OCI-M2 (cell line): ENCODE measurements at regions not wholly inside any gene's neighbourhood (a gene's known extent, or its start where the extent isn't known, plus 50 kb on each side); places are given as distances from the start of the nearest gene placed in this dataset.
A peak's percentile ranks its signal among the peaks of the same experiment; 100 is the strongest.

ENCODE experiments used
- DNase-seq: peaks from one replicate; lab custom pipeline; 2025; ENCODE audit not compliant: unreplicated experiment; lab: John Stamatoyannopoulos, UW

DNA sequence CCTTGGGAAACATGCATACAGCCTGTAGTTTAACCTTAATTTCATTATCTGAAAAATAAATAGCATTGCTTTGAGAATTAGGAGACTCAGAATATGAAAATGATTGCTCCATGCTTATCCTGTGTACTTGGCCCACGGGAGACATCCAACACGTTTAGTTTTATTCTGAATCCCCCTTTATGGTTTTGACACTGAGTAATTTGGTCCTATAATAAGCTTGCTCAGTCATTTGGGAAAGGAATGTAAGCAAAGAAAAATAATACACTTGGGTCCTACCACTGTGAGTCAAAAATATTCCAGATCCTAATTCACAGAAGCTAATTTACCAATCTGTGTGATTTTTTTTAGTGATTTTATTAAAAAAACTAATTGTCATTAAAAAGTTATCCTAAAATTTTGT, 557.3 kb downstream of the USP25 start:
- DNase-seq, result no peak

DNA sequence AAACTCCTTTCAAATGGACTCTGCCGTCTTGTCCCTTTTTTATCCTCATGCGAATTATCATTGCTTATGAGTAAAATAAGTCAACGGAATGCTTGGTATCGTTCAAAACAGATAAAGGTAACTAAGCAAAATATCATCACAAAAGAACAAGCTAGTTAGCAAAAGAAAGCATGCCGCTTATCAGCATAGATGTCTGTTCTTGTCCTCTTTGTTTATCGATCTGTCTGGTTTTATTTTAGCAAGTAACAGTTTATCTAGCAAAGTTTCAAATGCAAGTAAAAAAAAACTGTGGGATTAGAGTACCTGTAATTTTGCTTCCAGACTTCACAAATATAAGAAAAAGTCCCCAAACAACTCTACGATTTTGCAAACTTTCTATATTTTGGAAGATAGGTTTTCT, 561.5 kb downstream of the USP25 start:
- DNase-seq, result no peak

DNA sequence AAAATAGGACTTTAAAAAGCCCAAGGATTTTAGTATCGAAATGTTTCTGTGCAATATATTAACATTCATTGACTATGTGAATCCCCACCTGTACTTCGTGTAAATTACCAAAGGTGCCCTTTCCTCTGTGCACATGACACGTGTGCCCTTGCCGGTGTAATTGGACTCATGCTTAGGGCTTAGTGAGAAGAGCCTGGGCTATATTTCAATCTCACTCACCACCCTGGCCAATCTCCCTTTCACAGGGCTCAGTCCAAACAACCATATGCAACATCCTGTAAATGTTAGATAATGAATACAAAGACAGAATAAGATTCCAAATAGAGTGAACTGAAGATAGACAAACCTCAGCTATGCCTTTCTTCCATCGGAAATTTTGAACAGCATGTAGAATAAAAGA, 564.3 kb downstream of the USP25 start:
- no peak for DNase-seq

DNA sequence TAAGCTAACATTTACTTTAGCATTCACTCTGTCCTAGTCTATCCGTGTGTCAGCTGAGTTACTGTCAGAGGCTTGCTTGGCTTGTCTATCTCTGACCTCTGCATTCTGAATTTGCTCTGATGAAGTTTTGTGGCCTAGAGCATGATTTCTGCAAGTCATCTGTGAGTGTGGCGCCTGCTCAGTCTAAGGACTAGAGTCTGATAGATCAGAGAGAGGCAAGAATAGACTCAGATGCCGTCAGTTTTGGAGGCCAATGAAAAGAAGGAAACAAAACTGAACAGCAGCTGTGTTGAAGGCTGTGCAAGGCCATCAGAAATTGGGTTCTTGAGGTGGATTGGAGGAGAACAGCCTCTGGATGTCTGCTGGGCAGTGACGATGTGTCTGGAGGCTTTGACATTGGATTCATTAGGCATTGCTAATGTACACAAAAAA, 573.1 kb downstream of the USP25 start:
- no peak for DNase-seq

DNA sequence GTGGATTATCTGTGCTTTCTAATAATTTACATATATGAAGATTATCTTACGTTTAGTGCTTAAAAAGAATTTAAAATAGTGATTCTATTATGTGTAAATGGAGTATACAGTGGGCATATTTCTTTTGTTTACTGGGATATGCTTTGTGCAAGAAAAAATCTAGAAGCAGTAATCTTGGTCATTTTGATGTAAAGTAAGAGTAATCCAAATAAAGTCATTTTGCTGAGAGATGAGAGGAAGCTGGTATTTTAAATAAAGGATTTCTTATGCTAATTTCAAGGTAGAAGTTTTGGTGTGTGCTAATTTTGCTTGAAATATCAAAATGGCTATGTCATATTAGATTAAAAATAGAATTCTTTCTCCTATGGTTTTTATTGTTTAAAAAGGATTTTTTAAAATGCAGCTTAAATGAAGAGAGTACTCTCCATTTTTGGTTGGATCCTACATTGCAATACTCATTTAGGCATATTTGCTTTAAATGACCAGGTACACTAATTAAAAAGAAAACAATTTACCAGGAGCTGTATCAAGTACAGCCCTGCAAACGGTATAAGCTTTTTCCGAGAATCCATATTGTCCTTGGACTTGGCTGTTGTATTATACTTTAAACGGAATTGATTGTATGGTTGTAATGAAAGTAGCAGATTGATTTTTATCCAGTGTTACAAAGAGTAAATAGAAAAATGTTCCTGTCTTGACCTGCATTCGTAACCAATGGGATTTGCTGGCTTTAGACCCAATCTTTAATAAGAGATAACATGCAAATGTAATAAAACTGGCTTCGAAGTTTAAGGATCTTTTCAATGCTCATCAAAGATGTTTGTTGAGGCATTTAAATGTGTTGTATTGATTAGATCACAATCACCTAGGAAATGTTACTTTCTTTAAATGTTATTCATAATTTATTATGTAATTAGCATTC, 574.7 kb downstream of the USP25 start:
- no peak for DNase-seq

DNA sequence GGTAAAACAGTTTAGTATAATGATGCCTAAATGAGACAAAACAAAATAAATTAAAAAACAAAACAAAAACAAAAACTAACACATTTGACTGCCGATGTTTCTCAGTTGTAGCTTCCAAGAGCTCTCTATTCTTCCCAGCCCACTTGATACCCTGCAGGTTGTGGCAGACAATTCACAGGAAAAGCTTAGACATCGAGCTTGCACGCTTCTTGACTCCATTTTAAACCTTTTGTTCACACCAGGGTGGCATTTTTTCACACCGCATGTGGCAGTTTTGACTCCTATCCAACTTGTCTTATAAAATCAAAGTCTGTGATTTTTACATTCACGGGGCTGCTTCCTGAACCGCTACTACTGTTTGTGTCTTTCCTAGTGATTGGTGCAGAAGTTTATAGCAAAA, 575.9 kb downstream of the USP25 start:
- DNase-seq, result no peak

DNA sequence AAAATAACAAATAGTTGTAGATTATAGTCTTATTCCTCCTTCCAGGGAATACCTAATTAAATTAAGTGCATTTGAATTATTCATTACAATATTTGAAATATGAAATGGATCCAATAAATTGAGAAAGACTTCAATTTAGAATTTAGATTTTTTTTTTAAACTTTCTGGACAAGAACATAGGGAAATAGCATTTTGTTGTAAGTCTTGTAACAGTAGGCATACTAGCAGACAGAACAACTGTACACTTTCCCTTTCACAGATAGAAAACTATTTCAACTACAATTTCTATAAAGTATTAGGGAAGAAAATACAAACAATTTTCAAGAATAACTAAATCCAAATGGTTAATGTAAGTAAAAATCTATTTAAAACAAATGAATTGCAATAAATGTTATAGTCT, 577.5 kb downstream of the USP25 start:
- no peak for DNase-seq

DNA sequence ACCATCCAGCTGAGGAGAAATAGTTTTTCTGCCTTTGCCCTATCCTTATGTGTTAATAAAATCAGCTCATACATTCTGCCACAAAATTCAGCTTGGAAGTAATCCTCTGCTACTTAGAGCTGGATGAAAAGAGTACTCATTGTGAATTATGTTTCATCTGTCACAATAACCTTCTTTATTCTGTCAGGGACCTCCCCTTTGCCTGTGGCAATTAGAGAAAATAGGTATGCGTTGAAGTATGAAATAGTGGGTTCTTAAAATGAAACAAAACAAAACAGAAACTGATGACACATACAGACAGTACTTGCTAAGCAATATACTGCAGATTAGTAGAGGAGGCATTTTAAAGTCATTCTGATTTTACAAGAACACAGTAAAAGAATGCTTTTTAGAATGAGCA, 578.5 kb downstream of the USP25 start:
- no peak for DNase-seq

DNA sequence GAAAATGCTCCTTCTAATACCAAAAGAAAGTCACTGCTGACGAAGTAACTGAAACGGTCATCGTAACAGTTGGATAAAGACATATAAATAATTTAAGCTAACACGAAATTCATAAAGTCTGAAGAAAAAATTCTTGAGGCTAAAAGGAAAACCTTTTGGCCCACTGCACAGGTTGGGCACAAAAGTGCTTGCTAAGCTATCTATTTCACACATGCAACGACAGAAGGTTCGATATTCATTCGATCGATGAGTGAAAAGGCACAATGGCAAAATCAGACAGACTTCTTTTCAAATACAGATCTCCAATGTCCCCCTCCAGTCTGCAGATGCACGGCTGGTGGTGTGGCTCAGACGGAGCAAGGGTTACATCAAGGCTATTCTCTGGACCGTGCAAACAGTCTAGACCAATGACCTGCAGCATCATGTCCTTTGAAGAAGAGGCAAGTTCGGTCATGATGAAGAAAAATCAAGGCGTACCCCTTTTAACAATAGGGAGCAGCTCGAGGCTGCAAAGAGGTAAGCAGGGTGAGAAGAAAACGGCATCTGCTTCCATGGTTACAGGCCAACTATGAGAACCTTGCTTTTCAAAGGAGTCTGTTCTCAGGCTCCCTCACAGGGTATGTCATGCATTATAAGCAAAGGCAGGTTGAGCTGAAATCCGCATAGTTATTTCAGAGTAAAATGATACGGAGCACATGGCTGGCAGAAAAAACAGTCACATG, 579.6 kb downstream of the USP25 start:
- DNase-seq, result no peak

DNA sequence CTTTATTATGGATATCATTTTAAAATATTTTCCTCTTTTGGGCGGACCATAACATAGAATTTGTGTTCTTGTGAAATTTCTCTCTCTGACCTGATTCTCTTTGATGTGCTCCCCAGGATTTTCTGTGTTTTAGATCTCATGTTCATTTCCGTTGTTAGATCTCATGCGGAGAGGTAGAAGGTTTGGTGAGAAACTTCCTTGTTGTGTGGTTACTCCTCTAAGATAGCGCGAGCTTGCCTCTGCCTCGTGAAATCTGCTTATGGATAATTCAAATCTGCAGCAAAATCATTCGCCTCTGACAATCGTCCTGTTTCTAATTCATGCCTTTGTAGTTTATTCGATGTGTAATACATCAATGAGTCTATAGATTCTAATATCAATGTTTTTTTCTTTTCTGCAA, 580.4 kb downstream of the USP25 start:
- DNase-seq, result no peak

DNA sequence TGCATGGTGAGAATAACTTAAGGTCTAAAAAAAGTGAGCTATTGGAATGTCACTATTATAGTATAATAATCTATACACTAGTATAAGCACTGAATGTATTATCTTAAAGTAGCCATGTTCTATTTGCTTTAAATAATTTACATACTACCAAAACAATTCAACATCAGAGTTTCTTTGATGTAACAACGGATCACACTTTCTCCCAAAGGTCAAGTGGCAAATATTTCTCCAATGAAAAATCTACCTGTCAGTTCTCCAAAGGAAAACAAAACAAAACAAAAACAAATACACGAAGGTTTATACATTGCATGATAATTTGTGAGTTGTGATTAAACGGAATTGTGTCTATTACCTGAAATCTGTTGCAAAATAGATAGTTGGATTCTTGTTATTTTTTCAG, 581.4 kb downstream of the USP25 start:
- DNase-seq, result no peak

DNA sequence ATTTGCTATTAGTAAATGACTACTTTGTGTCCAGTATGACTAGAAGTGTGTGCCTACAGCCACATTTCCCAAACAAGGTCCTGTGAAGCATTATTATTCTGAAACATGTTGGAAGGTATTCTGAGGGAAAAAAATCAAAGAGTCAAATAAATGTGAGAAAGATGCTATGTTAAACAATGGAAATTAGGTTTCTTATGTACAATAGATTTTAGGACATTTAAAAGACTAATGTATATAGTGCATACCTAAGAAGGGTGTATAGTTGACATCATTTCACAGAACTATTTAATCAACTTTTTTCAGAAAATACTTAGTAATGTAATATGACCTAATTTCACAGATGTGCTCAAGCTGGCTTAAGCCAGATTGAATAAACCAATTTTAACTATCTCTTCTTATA, 582.5 kb downstream of the USP25 start:
- no peak for DNase-seq

DNA sequence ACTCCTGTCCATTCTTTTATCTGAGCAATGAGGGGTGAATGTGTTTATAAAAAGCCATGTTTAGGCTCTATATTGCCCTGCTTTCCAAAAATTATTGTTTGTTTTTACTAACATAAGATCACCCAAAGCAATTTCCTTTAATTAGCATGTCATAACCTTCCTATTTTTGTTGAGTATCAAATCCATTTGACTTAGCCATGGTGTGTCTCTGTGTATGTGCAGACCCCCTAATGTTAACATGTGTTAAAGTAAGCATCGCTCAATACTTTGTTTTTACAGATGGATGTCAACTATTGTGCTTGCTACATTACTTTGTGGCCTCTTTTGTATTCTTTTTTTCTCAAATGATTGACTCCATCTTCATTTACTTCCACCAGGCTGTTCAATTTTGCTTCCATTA, 585.4 kb downstream of the USP25 start:
- DNase-seq, result no peak

DNA sequence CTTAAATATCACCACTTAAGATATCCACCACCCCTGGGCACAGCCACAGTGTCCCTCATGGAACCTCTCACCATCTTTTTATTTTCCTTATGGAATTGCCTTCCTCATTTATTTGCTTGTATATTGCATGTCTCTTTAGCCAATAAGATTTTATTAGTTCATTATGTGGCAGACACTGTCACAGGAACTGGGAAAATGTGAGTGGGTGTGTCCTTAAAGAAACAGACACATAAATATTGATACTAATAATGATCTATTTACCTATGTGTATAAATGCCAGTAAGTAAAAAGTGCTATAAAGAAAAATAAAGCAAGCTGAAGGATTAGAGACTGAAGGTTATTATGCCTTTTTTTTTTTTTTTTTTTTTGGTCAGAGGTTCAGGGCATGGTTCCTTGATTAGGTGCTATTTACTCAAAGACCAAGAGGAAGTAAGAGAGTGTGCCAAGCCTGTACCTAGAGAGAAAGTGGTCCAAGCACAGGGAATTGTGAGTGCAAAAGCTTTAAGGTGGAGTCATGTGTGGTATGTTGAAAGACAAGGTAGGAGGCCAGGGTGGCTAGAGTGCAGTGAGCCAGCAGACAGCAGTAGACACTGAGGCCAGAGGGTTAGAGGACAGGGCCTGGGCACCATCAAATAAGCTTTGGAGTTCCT, 589.0 kb downstream of the USP25 start:
- DNase-seq, result no peak

DNA sequence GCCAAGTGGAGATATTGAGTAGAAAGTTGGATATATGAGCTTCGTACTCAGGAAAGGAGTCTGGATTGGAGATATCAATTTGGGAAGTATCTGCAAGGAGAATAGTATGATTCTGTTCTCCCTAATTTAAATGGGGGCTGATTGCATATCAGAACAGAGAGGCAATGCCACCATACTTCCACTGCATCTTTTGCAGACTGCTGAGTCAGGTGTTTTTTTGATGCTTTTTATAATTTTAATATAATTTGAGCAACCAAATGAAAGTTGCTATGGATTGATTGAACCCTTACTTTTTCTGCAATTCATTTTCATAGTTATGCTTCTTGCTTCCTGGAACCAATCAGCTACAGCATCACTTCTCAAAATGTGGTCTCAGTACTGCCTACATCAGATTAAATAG, 590.3 kb downstream of the USP25 start:
- DNase-seq, result no peak

DNA sequence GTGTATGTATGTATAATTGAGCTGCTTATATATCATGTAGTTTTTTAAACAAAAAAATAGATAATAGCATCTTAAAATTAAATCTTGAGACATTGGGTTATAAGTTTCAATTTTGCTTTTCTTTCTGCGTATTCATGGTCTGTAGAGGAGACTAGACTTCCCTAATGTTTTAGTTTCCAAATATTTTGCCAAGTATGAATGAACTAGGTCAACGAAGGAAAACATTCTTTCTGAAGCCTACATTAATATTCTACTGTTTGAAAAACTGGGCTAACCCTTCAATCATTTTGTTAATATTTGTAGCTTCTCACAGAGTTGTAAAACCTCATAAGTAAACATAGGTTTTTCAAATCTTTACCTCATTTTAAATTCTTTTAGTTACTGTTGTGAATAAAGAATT, 592.7 kb downstream of the USP25 start:
- DNase-seq, result no peak

DNA sequence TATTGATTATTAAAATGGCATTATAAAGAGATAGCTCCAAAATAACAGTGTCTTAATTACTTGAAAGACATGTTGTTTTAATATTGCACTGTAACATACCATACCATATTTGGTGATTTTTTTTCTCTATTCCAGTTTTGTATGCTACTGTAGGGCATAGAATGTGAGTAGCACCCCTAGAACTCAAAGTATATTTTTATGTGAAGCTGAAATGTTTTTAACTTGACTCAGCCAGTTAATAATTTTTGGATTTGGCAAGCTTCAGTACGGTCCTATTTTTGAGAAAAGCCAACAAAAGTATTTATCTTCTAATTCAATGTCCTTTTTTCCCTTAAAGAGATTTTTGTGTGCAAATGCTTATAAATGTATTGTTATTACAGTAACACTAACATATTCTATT, 593.8 kb downstream of the USP25 start:
- no peak for DNase-seq

DNA sequence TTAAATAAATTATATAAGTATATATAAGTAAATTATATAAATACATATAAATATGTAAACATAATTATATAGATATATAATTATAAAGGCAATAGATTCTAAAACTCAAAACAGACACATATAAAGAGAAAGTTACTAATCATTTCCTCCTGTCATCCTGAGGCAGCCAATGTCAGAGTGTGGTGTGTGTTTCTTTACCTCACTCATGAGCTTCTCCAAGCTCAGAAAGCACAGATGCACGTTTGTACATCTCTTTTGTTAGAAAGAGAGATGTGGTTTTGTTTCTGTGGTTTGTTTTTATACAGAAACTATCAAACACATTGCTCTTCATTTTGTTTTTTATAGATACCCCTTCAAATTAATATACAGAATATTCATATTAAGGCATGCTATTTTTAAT, 594.8 kb downstream of the USP25 start:
- DNase-seq, result no peak

DNA sequence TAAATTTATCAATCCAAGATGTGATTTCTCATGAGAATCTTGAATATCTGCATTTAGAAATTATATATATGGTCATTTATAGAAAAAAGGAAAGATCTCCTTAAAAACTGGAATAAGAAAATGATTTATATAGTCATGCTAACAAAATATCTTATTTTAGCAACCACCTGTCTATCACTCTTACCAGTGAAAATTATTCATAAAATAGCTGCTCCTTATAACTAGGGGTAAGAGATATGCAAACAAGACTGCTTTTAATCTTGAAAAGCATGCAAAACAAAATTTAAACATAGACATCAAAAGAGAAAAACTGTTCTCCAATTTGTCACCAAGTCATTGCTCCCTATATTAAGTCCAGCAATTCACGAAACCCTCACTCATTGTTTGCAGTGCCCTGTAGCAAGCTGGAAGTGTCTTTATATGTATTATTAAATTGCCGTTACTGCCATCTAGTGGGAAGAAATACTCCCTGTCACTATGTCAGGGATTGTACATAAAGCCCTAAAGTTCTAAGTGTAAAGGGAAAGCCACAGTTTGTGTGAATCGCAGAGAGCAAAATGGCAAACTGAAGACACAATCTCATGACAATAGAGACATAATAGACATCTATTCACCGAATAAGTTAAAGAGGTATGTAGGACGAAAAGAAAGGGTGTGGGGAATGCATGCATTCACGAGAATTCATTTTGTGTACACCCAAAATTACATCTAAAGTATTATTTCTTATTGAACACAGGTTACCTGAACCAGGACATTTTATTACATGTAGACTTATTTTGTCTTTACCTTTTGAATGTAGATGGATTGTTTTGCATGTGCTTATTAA, 600.5 kb downstream of the USP25 start:
- DNase-seq, result peak; percentile 41

DNA sequence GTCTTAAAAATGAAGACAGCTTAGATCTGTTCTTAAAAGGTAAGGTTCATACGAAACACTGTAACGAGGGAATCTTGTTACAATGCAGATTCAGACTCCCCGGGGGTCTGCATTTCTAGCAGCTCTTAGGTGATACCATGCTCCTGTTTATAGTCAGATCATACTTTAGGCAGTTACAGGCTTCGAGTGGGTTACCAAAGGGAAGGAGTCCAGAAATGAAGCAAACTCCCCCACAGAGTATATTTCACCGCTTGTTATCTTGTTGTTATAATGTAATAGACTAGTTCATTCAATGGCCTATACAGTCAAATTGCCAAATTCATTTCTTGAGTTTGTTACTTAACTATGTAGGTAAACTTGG, 601.1 kb downstream of the USP25 start:
- DNase-seq, result no peak

DNA sequence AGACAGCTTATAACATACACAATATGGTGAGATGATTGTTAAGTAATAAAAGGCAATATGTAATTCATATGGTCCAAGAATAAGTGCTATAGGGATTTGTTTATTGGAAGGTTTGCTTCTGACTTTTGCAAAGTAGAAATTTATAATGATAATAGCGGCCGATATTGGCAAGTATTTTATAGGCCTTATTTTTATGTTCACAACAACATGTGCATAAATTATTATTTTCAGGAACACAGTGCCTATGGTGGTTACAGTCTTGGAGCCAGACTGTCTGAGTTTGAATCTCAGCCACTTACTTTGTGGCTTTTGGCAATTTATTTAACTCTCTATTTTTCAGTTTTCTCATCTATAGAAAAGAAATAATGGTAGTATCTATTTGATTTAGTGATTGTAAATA, 607.5 kb downstream of the USP25 start:
- DNase-seq, result no peak
